ENCODE measurements at regions not wholly inside any gene's neighbourhood (a gene's known extent, or its start where the extent isn't known, plus 50 kb on each side); places are given as distances from the start of the nearest gene placed in this dataset.

GRCh38 chr7:98679741-98680140 is 62.7 kb downstream of the NPTX2 start:
- no peak for DNase-seq

- no peak for DNase-seq
Measured at GRCh38 chr7:98681511-98681910, 64.4 kb downstream of the NPTX2 start.

DNA sequence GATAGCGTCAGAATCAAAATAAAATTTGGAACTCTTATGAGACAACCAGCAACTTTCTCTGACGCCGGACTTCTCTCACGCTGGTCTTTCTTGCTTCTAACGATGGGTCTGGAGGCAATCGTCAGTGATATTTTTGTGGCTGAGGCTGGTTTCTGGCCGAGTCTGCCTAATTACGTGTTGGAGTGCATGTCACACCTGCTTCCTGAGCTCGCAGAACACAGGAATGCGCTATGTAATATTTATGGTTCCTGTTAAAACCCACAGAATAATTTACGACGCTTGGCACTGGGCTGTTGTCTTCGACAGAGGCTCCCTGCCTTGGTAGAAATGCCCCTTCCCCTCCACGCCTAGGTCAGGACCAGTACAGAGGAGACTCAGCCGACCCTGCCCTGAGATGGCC is 64.9 kb downstream of the NPTX2 start:
- DNase-seq = no peak

GRCh38 chr7:98683514-98683913 is 66.4 kb downstream of the NPTX2 start:
- no peak for DNase-seq

DNA sequence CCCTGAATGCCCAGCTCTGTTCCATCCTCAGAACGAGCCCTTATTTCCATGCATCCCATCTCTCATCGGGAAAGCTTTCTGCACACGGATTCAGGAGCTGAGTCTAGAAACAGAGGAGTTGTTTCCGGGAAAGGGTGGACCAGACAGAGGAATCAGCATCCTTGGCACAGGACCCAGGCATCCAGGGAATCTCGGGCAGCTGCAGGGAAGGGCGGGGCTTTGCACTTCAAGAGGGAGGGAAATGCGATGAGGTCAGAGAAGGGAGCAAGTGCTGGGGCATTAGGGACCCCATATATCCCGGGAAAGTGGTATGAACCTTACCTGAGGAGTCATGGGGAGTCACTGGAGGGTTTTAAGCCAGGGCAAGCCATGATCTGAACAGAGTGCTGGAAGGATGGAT is 68.5 kb downstream of the NPTX2 start:
- DNase-seq = no peak

GRCh38 chr7:98686466-98687080 is 69.5 kb downstream of the NPTX2 start:
- no peak for DNase-seq

- peak; percentile 23 for DNase-seq
Measured at GRCh38 chr7:98687111-98687751, 70.1 kb downstream of the NPTX2 start.

DNA sequence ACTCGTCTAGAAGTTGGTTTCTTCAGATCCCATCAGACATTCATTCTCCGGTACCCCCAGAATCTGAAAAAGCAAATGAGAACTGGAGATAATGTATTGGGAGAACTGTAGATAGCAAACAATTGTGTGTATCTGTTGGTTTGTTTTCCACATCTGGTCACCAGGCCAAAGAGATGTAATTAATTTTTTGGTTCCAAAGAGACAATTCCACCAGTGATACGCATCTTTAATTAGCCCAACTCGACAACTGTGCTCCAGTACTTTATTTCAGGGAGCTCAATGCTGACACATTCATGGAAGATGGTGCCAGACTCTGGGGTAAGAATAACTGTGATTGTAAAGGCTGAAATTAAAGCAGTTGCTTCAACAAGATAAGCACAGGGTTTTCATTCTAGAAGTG is 74.5 kb downstream of the NPTX2 start:
- no peak for DNase-seq

DNA sequence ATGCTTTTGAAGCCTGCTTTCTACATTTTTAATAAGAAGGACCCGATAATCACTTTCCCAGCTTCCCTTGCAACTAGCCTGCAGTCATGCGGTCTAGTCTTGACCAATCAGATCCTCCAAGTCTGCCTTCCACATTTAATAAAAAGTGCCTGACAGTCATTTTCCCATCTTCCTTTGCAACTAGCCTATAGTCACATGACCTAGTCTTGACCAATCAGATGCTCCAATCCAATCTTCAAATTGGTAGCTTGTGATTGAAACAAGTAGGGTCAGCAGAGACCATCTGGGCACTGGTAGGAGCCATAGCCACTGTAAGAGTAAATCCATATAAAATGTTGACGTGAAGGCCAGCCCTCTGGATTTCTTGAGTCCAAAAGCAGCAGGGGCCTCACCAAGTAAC is 80.0 kb downstream of the NPTX2 start:
- DNase-seq = no peak

DNA sequence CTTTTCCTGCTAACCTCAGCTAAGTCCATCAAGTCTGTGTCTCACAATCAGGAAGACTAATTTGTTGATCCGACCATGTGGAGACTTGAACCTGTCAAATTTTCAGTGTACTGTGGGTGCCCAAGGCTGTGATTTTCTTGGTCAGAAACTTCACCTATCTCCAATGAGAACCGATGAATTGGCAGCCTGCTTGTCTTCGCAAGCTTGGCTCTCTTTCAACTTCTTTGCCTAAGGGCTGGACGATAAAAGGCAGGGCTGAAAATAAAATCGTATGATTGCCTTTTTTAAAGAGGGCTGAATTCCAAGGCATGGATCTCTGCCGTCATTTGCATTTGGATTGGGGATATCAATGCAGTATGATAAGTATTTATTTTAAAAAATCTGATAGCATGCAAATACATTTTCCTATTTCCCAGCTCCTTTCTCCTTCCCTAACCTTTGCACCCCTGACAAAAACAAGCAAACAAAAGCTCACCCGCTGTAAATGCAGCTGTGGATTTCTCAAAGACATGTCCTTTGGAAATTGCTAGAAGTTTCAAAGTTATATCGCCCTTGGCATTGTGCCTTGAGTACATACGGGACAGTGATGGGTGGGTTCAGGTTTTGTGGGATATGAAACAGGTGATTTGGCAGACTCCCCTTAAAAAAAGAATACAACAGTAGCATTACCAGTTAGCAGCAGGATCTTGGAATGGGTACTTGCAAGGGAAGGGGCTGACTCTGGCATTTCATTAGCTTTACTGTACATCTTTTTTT is 80.6 kb downstream of the NPTX2 start:
- DNase-seq = no peak

DNA sequence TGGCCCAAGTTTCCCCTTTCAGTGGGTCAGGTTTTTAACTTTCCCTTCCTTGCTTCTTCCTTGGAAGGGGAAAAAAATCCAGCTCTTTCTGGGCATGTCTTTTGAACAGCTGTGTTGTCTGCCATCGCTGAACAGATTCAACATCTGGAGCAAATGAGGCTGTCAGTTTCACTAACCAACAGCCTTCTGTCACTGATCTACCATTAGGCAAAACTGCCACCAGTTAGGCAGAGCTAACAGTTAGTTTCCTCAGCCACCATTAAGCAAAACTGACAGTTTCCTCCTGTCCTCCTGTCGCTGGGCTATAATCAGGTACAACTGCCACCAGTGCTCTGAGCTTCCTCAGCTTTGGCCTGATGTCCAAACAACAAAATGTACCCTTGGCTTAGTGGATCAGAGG is 81.9 kb downstream of the NPTX2 start:
- DNase-seq = no peak

DNA sequence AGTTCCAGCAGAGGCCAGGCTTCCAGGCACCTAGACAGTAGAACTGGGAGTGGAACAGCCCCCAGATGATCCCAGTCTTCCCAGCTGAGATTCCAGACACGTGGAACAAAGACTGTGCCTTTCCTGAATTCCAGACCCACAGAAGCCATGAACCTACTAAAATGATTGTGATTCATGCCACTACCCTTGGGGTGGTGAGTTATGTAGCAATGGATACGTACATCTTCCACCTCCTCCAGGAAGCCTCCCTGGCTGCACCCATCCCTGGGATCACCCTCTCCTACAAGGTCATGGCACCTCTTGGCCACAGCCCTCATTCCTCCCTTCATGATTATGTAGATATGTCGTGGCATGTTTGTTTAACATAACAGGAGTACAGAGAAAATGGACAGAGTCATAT is 83.4 kb downstream of the NPTX2 start:
- DNase-seq = no peak

DNA sequence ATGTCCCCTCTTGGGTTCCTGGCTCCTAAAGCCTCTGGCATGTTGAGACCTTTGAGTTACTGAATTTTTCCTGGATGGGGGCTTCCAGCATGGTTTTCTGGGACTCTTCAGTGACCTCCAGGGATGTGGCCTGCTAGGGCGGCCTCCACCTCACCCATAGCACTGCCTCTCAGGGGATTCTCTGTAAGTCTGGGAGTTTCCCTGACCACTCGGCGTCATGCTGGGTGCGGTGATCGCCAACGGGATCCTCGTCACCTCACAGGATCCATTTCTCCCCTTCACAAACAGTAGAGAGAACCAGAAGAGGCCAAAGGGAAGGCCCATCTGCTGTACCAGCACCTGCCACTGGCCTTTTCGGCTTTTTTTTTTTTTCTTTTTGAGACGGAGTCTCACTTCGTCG is 84.3 kb downstream of the NPTX2 start:
- no peak for DNase-seq

DNA sequence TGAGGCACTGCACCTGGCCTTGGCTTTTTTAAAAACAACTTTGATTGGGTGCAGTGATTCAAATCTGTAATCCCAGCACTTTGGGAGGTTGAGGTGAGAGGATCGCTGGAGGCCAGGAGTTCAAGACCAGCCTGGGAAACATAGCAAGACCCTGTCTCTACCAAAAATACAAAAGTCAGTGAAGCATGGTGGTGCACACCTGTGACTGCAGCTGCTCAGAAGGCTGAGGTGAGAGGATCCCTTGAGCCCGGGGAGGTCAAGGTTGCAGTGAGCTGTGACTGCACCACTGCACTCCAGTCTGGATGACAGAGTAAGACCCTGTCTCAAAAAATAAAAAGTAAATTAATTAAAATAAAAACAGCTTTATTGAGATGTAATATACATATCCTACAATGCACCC is 84.9 kb downstream of the NPTX2 start:
- no peak for DNase-seq

DNA sequence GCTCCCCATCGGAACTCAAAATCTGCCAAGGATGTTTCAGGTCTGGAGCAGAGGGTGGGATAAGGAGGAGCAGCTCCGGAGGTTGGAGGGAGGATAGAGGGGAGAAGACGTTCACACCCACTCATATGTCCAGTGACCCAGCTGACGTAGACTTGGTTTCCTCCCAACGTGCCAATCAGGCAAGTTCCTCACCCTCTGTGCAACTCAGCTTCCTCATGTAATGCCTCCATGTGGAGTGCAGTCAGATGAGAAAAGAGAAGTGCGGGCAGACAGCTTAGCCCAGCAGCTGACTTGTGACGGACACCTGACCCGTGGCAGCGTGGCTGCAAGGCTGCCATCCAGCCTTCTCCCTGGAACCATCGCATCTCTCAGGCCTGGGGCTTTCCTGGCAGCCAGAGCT is 86.8 kb downstream of the NPTX2 start:
- no peak for DNase-seq

GRCh38 chr7:98705626-98706025 is 88.5 kb downstream of the NPTX2 start:
- no peak for DNase-seq

GRCh38 chr7:98707076-98707475 is 90.0 kb downstream of the NPTX2 start:
- no peak for DNase-seq

- DNase-seq = no peak
Measured at GRCh38 chr7:98711945-98712344, 94.9 kb downstream of the NPTX2 start.

DNA sequence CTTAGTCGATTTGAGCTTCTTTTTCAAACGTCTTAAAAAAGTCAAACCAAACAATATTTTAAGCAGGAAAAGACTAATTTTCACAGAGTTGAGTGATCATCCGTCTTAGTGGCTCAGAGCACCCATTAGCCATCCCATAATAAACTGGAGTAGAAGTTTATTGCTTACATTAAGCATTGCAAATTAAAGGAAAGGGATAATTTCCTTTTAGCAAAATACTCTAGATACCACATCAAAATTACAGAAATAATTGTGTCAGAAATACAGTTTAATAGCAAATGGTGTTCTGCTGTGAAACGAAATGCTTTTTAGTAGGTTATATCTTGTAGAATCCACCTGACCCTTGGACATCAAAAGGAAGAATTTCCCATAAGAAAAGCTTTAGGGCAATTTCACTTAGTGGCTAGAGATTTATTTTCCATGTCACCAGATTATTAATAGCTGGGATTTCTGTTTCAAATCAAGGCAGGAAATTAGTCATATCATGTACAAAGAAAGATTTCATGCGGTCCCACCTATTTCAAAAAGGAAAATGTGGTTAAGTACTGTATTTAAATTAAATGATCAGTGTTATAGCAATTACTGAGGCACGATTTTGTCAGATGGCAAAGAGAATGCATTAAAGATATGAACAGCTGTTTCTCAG is 96.2 kb downstream of the NPTX2 start:
- no peak for DNase-seq

GRCh38 chr7:98719396-98719795 is 102.3 kb downstream of the NPTX2 start:
- no peak for DNase-seq

DNA sequence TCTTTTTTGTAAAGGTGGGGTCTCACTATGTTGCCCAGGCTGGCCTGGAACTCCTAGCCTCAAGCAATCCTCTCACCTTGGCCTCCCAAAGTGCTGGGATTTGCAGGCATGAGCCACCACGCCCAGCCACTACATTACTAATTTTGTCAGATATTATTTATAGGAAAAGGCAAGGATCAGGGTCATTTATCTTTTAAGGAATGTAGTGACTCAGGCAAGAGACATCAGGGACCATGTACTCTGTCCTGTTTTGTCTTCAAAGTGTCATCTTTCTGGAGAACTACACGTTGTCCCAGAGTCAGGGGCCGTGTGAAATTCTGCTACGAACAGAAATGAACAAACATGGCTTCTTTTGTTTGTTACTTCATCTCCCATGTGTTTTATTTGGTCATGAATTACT is 105.3 kb downstream of the NPTX2 start:
- DNase-seq = no peak

GRCh38 chr7:98724591-98724990 is 107.5 kb downstream of the NPTX2 start:
- DNase-seq = no peak

- no peak for DNase-seq
Measured at GRCh38 chr7:98727146-98727709, 110.1 kb downstream of the NPTX2 start.

DNA sequence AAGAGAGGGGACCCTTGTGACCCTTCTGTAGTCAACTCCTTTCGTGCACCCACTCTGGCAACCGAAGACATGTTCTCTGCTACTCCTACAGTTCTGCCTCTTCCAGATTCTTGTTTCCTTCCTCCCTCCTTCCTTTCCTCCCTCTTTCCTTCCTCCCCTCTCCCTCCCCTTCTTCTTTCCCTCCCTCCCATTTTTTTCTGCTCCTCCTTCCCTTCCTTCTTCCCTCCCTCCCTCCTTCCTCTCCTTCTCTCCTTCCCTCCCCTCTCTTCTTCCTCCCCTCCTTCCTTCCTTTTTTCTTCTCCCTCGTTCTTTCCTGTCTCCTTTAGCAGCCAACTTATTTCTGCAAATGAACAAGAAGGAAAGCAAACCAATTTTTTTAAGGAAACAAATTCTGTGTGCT is 111.5 kb downstream of the NPTX2 start:
- no peak for DNase-seq
